HCT116 (cell line): ENCODE measurements at regions not wholly inside any gene's neighbourhood (a gene's known extent, or its start where the extent isn't known, plus 50 kb on each side); places are given as distances from the start of the nearest gene placed in this dataset.

Experiments used
- ATAC-seq: fragments of 200-7000 bp; cut with Tn5 transposase; 2 replicates; pipeline ENCODE4 v1.9.1; 2020; ENCODE audit warnings: mild to moderate bottlenecking, moderate library complexity
- BruUV-seq: library from RNA; stranded (reverse); fragments of 400-500 nt; replicated peaks from 2 replicates; lab custom pipeline; 2021; lab: Mats Ljungman, UMichigan
- CTCF ChIA-PET: fragments of 300-600 bp; sonication (Branson Sonifier 250); formaldehyde crosslinking; loops from one replicate; lab custom pipeline; 2021; ENCODE audit warnings: antibody characterized with exemption; lab: Charles Lee
- POLR2A ChIA-PET: fragments of 300-600, 350-600 bp; sonication (Branson Sonifier 250); formaldehyde crosslinking; loops from one replicate; lab custom pipeline; 2021; ENCODE audit warnings: antibody characterized with exemption; lab: Charles Lee
- RAD21 ChIA-PET, 2 experiments: fragments of 300-600 bp; sonication (Branson Sonifier 250); formaldehyde crosslinking; loops; one replicate each; lab custom pipeline; 2023; ENCODE audit warnings: low total read pairs in 2 of 2; ENCODE audit not compliant: uncharacterized antibody in 2 of 2, unreplicated experiment in 2 of 2, low non-redundant PET in 1 of 2; lab: Charles Lee
- DNase-seq: peaks from one replicate; pipeline ENCODE4 v3.0.0-alpha.2; 2010; ENCODE audit warnings: low read depth, low spot score
- H2AFZ ChIP-seq: fragments of 200-600 bp; shearing (Covaris generic), sonication (generic); 2 replicates; pipeline ENCODE4 v1.6.1; 2017; ENCODE audit warnings: low read depth, mixed run types, mixed read lengths, antibody characterized with exemption, low read length; ENCODE audit not compliant: poor library complexity, severe bottlenecking
- H3K27ac ChIP-seq: 2 replicates; pipeline ENCODE4 v1.5.1; 2012; ENCODE audit warnings: low read depth, low read length
- H3K27me3 ChIP-seq: fragments of 200-600 bp; sonication (generic); 2 replicates; pipeline ENCODE4 v1.6.1; 2016; ENCODE audit warnings: mixed run types, low read length, mixed read lengths; ENCODE audit not compliant: insufficient read depth
- H3K36me3 ChIP-seq, 2 experiments: fragments of 200-500 bp in 1 of 2; fragments of 200-600 bp in 1 of 2; sonication (Bioruptor generic) in 1 of 2; sonication (generic) in 1 of 2; 2 replicates each; pipeline versions ENCODE4 v1.5.1 to v1.6.1; 2014 to 2016; ENCODE audit warnings: low read length in 2 of 2, inconsistent platforms in 1 of 2, mixed read lengths in 1 of 2, mixed run types in 1 of 2; ENCODE audit not compliant: insufficient read depth in 2 of 2, control insufficient read depth in 1 of 2
- H3K4me1 ChIP-seq, 2 experiments: fragments of 200-600 bp in 1 of 2; sonication (generic) in 1 of 2; 2 replicates each; pipeline versions ENCODE4 v1.5.1 to v1.6.1; 2012 to 2017; ENCODE audit warnings: low read length in 2 of 2, inconsistent platforms in 1 of 2, mild to moderate bottlenecking in 1 of 2, mixed read lengths in 1 of 2, mixed run types in 1 of 2, moderate library complexity in 1 of 2; ENCODE audit not compliant: insufficient read depth in 2 of 2, control insufficient read depth in 1 of 2
- H3K4me2 ChIP-seq: fragments of 200-600 bp; sonication (generic); 2 replicates; pipeline ENCODE4 v1.6.1; 2017; ENCODE audit warnings: mixed run types, low read length, mixed read lengths
- H3K4me3 ChIP-seq, 2 experiments: fragments of 200-600 bp in 1 of 2; sonication (generic) in 1 of 2; replicated peaks in 1 of 2; 2 replicates each; pipeline ENCODE4 v1.5.1; 2011 to 2016; ENCODE audit warnings: low read length in 2 of 2, control low read depth in 1 of 2, low read depth in 1 of 2, mild to moderate bottlenecking in 1 of 2, mixed read lengths in 1 of 2, mixed run types in 1 of 2
- H3K79me2 ChIP-seq: fragments of 200-600 bp; sonication (generic); 2 replicates; pipeline ENCODE4 v1.6.1; 2017; ENCODE audit warnings: mild to moderate bottlenecking, mixed run types, low read length, moderate library complexity, mixed read lengths; ENCODE audit not compliant: insufficient read depth
- H3K9ac ChIP-seq: fragments of 200-600 bp; sonication (generic); 2 replicates; pipeline ENCODE4 v1.6.1; 2016; ENCODE audit warnings: low read length, mixed read lengths
- H3K9me2 ChIP-seq: fragments of 200-600 bp; sonication (generic), shearing (Covaris generic); 2 replicates; pipeline ENCODE4 v1.6.1; 2017; ENCODE audit warnings: mixed run types, mild to moderate bottlenecking, moderate library complexity; ENCODE audit not compliant: insufficient read depth
- H3K9me3 ChIP-seq, 2 experiments: fragments of 200-500 bp in 1 of 2; fragments of 200-600 bp in 1 of 2; sonication (Bioruptor generic) in 1 of 2; sonication (generic) in 1 of 2; 2 replicates each; pipeline ENCODE4 v1.6.1; 2014 to 2017; ENCODE audit warnings: low read length in 2 of 2, mixed read lengths in 2 of 2, inconsistent platforms in 1 of 2, low read depth in 1 of 2, mild to moderate bottlenecking in 1 of 2, mixed run types in 1 of 2, moderate library complexity in 1 of 2; ENCODE audit not compliant: control insufficient read depth in 1 of 2, insufficient read depth in 1 of 2
- H4K20me1 ChIP-seq: fragments of 200-600 bp; sonication (generic), shearing (Covaris generic); 2 replicates; pipeline ENCODE4 v1.6.1; 2017; ENCODE audit warnings: mixed run types, mild to moderate bottlenecking, moderate library complexity; ENCODE audit not compliant: insufficient read depth
- CBX3 ChIP-seq: IDR thresholded peaks from 2 replicates; pipeline ENCODE4 v1.6.1; 2012; ENCODE audit warnings: low read depth
- ELF1 ChIP-seq: IDR thresholded peaks from 2 replicates; pipeline ENCODE4 v1.6.1; 2012; ENCODE audit warnings: low read depth, borderline replicate concordance
- FOSL1 ChIP-seq: IDR thresholded peaks from 2 replicates; pipeline ENCODE4 v1.6.1; 2012; ENCODE audit warnings: low read depth
- JUND ChIP-seq: IDR thresholded peaks from 2 replicates; pipeline ENCODE4 v1.6.1; 2012
- POLR2AphosphoS5 ChIP-seq: IDR thresholded peaks from 2 replicates; pipeline ENCODE4 v1.6.1; 2011; ENCODE audit warnings: mild to moderate bottlenecking, low read depth, low read length, moderate library complexity
- SIN3A ChIP-seq: IDR thresholded peaks from 2 replicates; pipeline ENCODE4 v1.6.1; 2012; ENCODE audit warnings: low read depth
- SRF ChIP-seq: IDR thresholded peaks from 2 replicates; pipeline ENCODE4 v1.6.1; 2012; ENCODE audit warnings: low read depth
- TCF7L2 ChIP-seq: IDR thresholded peaks from 2 replicates; pipeline ENCODE4 v1.7.0; 2011; ENCODE audit warnings: borderline replicate concordance, inconsistent platforms; ENCODE audit not compliant: insufficient read depth, insufficient read length; ENCODE audit errors: extremely low read depth
- YY1 ChIP-seq: IDR thresholded peaks from 2 replicates; pipeline ENCODE4 v1.6.1; 2011; ENCODE audit warnings: low read length, low read depth, moderate library complexity, mild to moderate bottlenecking; ENCODE audit not compliant: insufficient replicate concordance; ENCODE audit errors: extremely low read depth
- intact Hi-C: fragments of 100-400 bp; cut with micrococcal nuclease; formaldehyde crosslinking; loops from 2 replicates; pipeline ENCODE4 v1.10.0; 2022
- TF ChIP-seq, protein P1 (sequence below), 3 experiments: fragments of 200-600 bp in 1 of 3; sonication (generic) in 1 of 3; IDR thresholded peaks in 2 of 3; conservative IDR thresholded peaks in 1 of 3; 2 replicates each; pipeline ENCODE4 v1.5.1; 2012 to 2017; ENCODE audit warnings: low read depth in 2 of 3, low read length in 2 of 3, antibody characterized with exemption in 1 of 3, borderline replicate concordance in 1 of 3, control low read depth in 1 of 3, mild to moderate bottlenecking in 1 of 3, mixed read lengths in 1 of 3, mixed run types in 1 of 3, moderate library complexity in 1 of 3; ENCODE audit not compliant: insufficient read depth in 1 of 3
- TF ChIP-seq, protein P2 (sequence below): IDR thresholded peaks from 2 replicates; pipeline ENCODE4 v1.6.1; 2012; ENCODE audit warnings: low read depth
- TF ChIP-seq, protein P3 (sequence below): IDR thresholded peaks from 2 replicates; pipeline ENCODE4 v1.6.1; 2011; ENCODE audit warnings: mild to moderate bottlenecking, low read length, moderate library complexity; ENCODE audit not compliant: insufficient replicate concordance; ENCODE audit errors: extremely low read depth
- TF ChIP-seq, protein P4 (sequence below): IDR thresholded peaks from 2 replicates; pipeline ENCODE4 v1.6.1; 2012

DNA sequence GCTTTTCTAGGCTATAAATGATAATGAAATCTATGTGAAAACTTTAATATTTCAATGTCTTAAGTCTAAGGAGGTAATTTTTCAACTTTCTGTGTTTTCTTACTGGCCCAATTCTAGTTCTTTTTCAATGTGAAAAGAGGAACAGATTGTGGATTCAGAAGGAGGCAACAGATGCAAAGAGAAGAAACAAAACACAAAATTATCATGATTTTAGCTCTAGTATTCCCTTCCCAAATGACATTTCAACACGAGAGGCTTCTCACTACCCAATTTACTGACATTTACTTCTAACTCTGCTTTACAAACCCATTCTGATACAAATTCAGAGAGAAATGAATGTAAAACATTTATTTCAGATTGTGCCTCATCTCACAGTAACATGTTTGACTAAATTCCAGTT is 169.4 kb downstream of the WT1 start:
- Histone ChIP-seq H3K4me3 (no peak overlapping the region), H3K9ac (no peak overlapping the region), H3K27me3 (no peaks in the 10 kb centered on the region; the same call in 1 of the 2 replicates), H3K79me2 (no peaks in the 10 kb centered on the region), H3K27ac (no peak overlapping the region), H3K9me2 (no peaks in the 10 kb centered on the region), H2AFZ (no peak overlapping the region), H3K9me3 (no peaks in the 10 kb centered on the region), H3K4me1 (no peaks in the 10 kb centered on the region), H3K4me2 (no peak overlapping the region), H4K20me1 (no peaks in the 10 kb centered on the region), H3K36me3 (no peaks in the 10 kb centered on the region)
- ChIA-PET CTCF (no interaction called here), RAD21 (no interaction called here), POLR2A (no interaction called here)
- ATAC-seq = no peak
- DNase-seq = no peak
- BruUV-seq = no TSS peak
- TF ChIP-seq ELF1 = no peak
- intact Hi-C loops = no loop called here

DNA sequence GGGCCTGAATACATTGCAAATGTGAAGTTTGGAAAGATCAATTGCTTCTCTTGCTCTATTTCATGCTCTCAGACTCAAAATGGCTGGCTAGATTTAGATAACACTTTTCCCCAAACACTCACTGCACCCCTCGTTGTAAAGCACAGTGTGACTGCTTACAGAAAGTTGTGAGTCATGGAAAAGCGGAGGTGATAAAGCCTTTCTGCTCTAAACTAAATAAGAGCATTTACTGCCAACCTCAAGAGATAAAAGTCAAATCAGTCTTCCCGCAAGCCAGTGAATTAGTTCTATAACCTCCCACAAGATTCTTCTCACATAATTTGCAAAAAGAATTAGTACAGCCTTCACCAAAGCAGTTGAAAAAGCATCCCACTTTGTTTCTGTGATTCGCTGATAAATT is 168.7 kb downstream of the WT1 start:
- Histone ChIP-seq H3K9me2 (no peaks in the 10 kb centered on the region), H3K9ac (no peak overlapping the region), H4K20me1 (no peaks in the 10 kb centered on the region), H3K4me2 (no peak overlapping the region), H3K79me2 (no peaks in the 10 kb centered on the region), H3K4me1 (no peaks in the 10 kb centered on the region), H3K4me3 (no peak overlapping the region), H3K27me3 (no peaks in the 10 kb centered on the region; the same call in 1 of the 2 replicates), H2AFZ (no peak overlapping the region), H3K27ac (no peak overlapping the region), H3K36me3 (no peaks in the 10 kb centered on the region), H3K9me3 (no peaks in the 10 kb centered on the region)
- BruUV-seq = no TSS peak
- DNase-seq = no peak
- RAD21 ChIA-PET = no interaction called here
- POLR2A ChIA-PET = no interaction called here
- CTCF ChIA-PET = no interaction called here
- intact Hi-C loops = no loop called here
- ATAC-seq = no peak
- TF ChIP-seq JUND (no peak), SIN3A (no peak), YY1 (no peak), FOSL1 (no peak), CBX3 (no peak), POLR2AphosphoS5 (no peak), SRF (no peak), TCF7L2 (no peak)
- TF ChIP-seq, protein P1, sequence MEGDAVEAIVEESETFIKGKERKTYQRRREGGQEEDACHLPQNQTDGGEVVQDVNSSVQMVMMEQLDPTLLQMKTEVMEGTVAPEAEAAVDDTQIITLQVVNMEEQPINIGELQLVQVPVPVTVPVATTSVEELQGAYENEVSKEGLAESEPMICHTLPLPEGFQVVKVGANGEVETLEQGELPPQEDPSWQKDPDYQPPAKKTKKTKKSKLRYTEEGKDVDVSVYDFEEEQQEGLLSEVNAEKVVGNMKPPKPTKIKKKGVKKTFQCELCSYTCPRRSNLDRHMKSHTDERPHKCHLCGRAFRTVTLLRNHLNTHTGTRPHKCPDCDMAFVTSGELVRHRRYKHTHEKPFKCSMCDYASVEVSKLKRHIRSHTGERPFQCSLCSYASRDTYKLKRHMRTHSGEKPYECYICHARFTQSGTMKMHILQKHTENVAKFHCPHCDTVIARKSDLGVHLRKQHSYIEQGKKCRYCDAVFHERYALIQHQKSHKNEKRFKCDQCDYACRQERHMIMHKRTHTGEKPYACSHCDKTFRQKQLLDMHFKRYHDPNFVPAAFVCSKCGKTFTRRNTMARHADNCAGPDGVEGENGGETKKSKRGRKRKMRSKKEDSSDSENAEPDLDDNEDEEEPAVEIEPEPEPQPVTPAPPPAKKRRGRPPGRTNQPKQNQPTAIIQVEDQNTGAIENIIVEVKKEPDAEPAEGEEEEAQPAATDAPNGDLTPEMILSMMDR (IDR thresholded peaks at IDR 0.05 in 2 of 3, conservative IDR thresholded peaks at IDR 0.05 in 1 of 3; ENCODE audit: borderline replicate concordance in 1 of 3, insufficient read depth in 1 of 3, low read depth in 2 of 3, low read length in 2 of 3) = no peak
- TF ChIP-seq, protein P2, sequence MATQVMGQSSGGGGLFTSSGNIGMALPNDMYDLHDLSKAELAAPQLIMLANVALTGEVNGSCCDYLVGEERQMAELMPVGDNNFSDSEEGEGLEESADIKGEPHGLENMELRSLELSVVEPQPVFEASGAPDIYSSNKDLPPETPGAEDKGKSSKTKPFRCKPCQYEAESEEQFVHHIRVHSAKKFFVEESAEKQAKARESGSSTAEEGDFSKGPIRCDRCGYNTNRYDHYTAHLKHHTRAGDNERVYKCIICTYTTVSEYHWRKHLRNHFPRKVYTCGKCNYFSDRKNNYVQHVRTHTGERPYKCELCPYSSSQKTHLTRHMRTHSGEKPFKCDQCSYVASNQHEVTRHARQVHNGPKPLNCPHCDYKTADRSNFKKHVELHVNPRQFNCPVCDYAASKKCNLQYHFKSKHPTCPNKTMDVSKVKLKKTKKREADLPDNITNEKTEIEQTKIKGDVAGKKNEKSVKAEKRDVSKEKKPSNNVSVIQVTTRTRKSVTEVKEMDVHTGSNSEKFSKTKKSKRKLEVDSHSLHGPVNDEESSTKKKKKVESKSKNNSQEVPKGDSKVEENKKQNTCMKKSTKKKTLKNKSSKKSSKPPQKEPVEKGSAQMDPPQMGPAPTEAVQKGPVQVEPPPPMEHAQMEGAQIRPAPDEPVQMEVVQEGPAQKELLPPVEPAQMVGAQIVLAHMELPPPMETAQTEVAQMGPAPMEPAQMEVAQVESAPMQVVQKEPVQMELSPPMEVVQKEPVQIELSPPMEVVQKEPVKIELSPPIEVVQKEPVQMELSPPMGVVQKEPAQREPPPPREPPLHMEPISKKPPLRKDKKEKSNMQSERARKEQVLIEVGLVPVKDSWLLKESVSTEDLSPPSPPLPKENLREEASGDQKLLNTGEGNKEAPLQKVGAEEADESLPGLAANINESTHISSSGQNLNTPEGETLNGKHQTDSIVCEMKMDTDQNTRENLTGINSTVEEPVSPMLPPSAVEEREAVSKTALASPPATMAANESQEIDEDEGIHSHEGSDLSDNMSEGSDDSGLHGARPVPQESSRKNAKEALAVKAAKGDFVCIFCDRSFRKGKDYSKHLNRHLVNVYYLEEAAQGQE = no peak
- TF ChIP-seq, protein P3, sequence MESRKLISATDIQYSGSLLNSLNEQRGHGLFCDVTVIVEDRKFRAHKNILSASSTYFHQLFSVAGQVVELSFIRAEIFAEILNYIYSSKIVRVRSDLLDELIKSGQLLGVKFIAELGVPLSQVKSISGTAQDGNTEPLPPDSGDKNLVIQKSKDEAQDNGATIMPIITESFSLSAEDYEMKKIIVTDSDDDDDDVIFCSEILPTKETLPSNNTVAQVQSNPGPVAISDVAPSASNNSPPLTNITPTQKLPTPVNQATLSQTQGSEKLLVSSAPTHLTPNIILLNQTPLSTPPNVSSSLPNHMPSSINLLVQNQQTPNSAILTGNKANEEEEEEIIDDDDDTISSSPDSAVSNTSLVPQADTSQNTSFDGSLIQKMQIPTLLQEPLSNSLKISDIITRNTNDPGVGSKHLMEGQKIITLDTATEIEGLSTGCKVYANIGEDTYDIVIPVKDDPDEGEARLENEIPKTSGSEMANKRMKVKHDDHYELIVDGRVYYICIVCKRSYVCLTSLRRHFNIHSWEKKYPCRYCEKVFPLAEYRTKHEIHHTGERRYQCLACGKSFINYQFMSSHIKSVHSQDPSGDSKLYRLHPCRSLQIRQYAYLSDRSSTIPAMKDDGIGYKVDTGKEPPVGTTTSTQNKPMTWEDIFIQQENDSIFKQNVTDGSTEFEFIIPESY = no peak
- TF ChIP-seq, protein P4, sequence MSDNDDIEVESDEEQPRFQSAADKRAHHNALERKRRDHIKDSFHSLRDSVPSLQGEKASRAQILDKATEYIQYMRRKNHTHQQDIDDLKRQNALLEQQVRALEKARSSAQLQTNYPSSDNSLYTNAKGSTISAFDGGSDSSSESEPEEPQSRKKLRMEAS = no peak
